HFFc6 (cell line): ENCODE measurements at regions not wholly inside any gene's neighbourhood (a gene's known extent, or its start where the extent isn't known, plus 50 kb on each side); places are given as distances from the start of the nearest gene placed in this dataset.

Source experiments
- DNase-seq: peaks from one replicate; pipeline ENCODE4 v3.0.0-alpha.2; 2018
- H3K27ac Mint-ChIP-seq: 2 replicates; pipeline ENCODE4 v1.8.0; 2020; ENCODE audit warnings: mild to moderate bottlenecking, mixed read lengths
- H3K27me3 Mint-ChIP-seq: 2 replicates; pipeline ENCODE4 v1.8.0; 2021; ENCODE audit warnings: mild to moderate bottlenecking, moderate library complexity, mixed read lengths; ENCODE audit not compliant: insufficient read depth
- H3K36me3 Mint-ChIP-seq: 2 replicates; pipeline ENCODE4 v1.8.0; 2021; ENCODE audit warnings: low read depth, mixed read lengths
- H3K4me1 Mint-ChIP-seq: 2 replicates; pipeline ENCODE4 v1.8.0; 2020; ENCODE audit warnings: low read depth, mixed read lengths
- H3K4me3 Mint-ChIP-seq: 2 replicates; pipeline ENCODE4 v1.8.0; 2020; ENCODE audit warnings: mild to moderate bottlenecking, moderate library complexity, mixed read lengths
- H3K9me3 Mint-ChIP-seq: 2 replicates; pipeline ENCODE4 v1.8.0; 2020; ENCODE audit warnings: mild to moderate bottlenecking, mixed read lengths
- TF ChIP-seq, protein P1 (sequence below): fragments of 200-600 bp; sonication (generic); IDR thresholded peaks from 2 replicates; pipeline ENCODE4 v1.5.0; 2021; ENCODE audit warnings: antibody characterized with exemption, mild to moderate bottlenecking

DNA sequence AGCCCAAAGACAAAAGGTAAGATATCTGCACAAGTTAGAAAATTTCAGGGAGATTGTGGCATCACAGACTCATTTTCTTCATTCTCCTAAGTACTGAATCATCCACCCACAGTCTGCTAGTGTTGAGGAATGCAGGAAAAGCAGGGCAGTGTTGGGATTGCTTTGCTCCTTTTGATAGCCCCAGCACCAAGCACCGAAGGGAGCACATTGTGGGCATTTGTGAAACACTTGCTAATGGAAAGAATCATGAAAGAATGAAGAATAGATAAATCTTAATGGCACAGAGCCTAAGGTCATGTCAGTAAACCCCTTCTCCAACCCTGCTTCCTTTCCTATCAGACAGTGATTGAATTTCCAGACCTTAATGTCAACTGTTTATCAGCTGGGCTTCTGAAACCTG lies 103.1 kb upstream of the GPRIN3 start:
- DNase-seq: peak; percentile 31
- no peaks in the 10 kb centered on the region for H3K9me3 Mint-ChIP-seq
- TF ChIP-seq, protein P1, sequence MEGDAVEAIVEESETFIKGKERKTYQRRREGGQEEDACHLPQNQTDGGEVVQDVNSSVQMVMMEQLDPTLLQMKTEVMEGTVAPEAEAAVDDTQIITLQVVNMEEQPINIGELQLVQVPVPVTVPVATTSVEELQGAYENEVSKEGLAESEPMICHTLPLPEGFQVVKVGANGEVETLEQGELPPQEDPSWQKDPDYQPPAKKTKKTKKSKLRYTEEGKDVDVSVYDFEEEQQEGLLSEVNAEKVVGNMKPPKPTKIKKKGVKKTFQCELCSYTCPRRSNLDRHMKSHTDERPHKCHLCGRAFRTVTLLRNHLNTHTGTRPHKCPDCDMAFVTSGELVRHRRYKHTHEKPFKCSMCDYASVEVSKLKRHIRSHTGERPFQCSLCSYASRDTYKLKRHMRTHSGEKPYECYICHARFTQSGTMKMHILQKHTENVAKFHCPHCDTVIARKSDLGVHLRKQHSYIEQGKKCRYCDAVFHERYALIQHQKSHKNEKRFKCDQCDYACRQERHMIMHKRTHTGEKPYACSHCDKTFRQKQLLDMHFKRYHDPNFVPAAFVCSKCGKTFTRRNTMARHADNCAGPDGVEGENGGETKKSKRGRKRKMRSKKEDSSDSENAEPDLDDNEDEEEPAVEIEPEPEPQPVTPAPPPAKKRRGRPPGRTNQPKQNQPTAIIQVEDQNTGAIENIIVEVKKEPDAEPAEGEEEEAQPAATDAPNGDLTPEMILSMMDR: no peak
- H3K36me3 Mint-ChIP-seq: no peaks in the 10 kb centered on the region
- peaks cover 31% of the 10 kb centered on the region for H3K4me1 Mint-ChIP-seq
- H3K27ac Mint-ChIP-seq: peak overlapping the region; percentile 70
- H3K27me3 Mint-ChIP-seq: no peaks in the 10 kb centered on the region; the same call in none of the 2 replicates
- peak overlapping the region; percentile 17; the same call in 1 of the 2 replicates for H3K4me3 Mint-ChIP-seq

DNA sequence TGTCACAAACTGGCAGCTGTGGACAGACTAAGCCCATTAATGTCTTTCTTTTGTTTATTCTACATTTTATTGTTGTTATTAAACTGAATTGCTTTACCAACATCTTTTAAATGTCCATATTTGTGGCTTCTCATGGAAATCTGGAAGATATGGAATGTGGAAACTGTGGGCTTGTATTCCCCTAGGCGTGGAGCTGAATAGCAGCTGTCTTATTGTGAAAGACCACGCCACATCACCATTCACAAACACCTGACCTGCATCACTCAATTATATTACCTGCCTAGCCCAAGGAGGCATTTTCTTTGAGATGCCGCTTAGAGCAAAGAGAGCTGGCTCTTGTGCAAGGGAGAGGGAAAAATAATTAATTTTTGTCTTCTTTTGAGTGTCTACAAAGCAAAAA lies 96.9 kb upstream of the GPRIN3 start:
- no peaks in the 10 kb centered on the region; the same call in none of the 2 replicates for H3K27me3 Mint-ChIP-seq
- H3K27ac Mint-ChIP-seq: no peak overlapping the region
- no peaks in the 10 kb centered on the region for H3K36me3 Mint-ChIP-seq
- no peaks in the 10 kb centered on the region for H3K9me3 Mint-ChIP-seq
- no peak for DNase-seq
- no peak overlapping the region for H3K4me3 Mint-ChIP-seq
- peaks cover 5% of the 10 kb centered on the region for H3K4me1 Mint-ChIP-seq
- TF ChIP-seq, protein P1: no peak

DNA sequence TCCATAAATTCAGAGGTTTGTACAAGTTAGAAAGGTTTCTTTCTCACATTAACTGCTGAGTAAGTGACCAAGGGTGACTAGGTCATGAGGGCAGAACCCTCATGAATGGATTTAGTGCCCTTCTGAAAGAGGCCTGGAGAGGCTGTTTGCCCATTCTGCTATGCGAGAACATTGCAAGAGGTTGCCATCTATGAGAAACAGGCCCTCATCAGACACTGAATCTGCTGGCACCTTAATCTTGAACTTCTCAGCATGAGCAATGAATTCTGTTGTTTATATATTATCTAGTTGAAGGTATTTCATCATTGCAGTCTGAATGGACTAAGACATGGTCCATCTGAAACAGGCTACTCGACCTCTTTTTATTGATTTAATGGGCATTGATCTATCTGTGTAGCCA lies 96.2 kb upstream of the GPRIN3 start:
- Mint-ChIP-seq H3K9me3 (no peaks in the 10 kb centered on the region), H3K27me3 (no peaks in the 10 kb centered on the region; the same call in none of the 2 replicates), H3K4me3 (no peak overlapping the region), H3K27ac (no peak overlapping the region), H3K4me1 (no peaks in the 10 kb centered on the region), H3K36me3 (no peaks in the 10 kb centered on the region)
- TF ChIP-seq, protein P1: no peak
- DNase-seq: no peak

DNA sequence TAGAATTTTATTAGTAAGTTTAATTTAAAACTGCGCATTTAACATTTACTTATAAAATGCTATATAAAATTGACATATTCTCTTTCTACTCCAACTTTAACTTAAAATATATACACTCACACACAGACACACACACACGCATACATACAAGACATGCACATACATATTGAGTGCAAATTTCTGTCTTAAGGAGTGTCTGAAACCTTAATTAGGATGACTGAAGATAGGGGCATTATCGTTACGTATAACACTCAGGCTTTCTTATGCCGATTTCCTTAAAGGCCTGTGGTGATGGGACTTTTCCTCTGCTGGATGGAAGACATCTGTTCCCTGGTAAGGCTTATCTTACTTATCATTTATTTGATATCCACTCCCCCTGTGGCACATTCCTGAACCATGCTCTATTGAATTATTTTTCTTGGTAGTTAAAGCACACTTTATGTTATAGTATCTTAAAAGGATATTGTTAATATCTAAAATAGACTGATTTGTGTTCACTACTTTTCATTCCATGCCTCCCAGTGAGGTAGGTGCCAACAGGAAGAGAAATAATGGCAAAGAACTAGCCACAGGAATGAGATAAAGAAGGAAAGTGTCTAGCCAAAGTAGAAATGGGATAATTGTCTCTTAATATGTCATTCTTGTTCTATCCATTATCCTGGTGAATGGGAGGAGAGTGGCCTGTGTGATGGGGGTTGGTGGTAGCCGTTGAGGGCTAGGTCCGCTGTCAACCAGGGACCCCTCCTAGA lies 92.9 kb upstream of the GPRIN3 start:
- TF ChIP-seq, protein P1: no peak
- Mint-ChIP-seq H3K4me3 (no peak overlapping the region), H3K4me1 (no peaks in the 10 kb centered on the region), H3K27me3 (no peaks in the 10 kb centered on the region), H3K27ac (no peak overlapping the region), H3K9me3 (no peaks in the 10 kb centered on the region), H3K36me3 (no peaks in the 10 kb centered on the region)
- DNase-seq: no peak

DNA sequence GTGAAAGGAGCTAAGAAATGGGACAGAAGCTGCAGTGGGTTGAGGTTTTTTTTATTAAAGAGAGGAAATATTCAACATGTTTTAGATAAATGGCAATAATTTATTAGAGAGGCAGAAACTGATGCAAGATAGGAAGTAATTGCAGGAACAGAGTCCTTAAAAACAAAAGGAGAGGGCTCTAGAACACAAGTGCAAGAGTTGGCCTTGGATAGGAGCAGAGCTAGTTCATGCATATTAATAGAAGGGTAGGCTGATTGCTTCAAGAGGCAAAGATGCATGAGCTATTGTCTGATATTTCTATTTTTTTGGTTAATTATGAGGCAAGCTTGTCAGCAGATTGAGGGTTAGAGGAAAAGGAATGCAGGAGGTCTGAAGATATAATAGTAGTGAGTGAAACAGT lies 91.0 kb upstream of the GPRIN3 start:
- H3K36me3 Mint-ChIP-seq: no peaks in the 10 kb centered on the region
- no peaks in the 10 kb centered on the region for H3K27me3 Mint-ChIP-seq
- no peaks in the 10 kb centered on the region for H3K4me1 Mint-ChIP-seq
- DNase-seq: no peak
- TF ChIP-seq, protein P1: no peak
- no peak overlapping the region for H3K4me3 Mint-ChIP-seq
- H3K27ac Mint-ChIP-seq: no peak overlapping the region
- no peaks in the 10 kb centered on the region for H3K9me3 Mint-ChIP-seq
